ENCODE measurements at regions not wholly inside any gene's neighbourhood (a gene's known extent, or its start where the extent isn't known, plus 50 kb on each side); places are given as distances from the start of the nearest gene placed in this dataset.

DNA sequence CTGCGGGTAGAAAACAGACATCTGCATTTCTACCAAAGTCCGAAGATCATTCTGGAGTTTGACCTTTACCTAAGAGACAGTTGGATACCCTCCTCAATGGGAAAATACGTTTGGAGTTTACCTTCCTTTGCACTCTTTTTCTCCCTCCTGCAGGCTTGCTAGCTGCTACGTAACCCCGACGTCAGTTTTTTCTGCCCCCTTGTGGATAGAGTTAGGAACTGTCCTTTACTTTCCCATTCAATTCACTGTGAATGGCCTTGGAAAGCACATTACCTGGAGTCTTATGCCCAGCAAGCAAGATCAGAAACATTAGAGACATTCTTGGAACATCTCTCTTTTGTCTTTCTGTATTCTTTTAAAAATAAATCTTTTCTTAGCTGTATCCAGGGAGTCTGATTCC lies 250.7 kb downstream of the NAP1L3 start:
- no peaks in the 10 kb centered on the region for H3K9me3 ChIP-seq (ENCODE audit: insufficient read depth, low read depth, low read length)
- no peaks in the 10 kb centered on the region for H3K36me3 Mint-ChIP-seq (ENCODE audit: low read depth, unreplicated experiment)
- no peak overlapping the region for H3K27ac ChIP-seq (ENCODE audit: low read depth, low read length)
- H3K27ac Mint-ChIP-seq (ENCODE audit: unreplicated experiment), result no peak overlapping the region
- no peaks in the 10 kb centered on the region for H3K9me3 Mint-ChIP-seq (ENCODE audit: unreplicated experiment)
- H3K4me3 ChIP-seq (ENCODE audit: insufficient read depth, low read depth, low read length), result no peak overlapping the region
- no peak for TF ChIP-seq EZH2 (IDR thresholded peaks at IDR 0.05; ENCODE audit: insufficient read depth, low read length)
- TF ChIP-seq, protein P1, sequence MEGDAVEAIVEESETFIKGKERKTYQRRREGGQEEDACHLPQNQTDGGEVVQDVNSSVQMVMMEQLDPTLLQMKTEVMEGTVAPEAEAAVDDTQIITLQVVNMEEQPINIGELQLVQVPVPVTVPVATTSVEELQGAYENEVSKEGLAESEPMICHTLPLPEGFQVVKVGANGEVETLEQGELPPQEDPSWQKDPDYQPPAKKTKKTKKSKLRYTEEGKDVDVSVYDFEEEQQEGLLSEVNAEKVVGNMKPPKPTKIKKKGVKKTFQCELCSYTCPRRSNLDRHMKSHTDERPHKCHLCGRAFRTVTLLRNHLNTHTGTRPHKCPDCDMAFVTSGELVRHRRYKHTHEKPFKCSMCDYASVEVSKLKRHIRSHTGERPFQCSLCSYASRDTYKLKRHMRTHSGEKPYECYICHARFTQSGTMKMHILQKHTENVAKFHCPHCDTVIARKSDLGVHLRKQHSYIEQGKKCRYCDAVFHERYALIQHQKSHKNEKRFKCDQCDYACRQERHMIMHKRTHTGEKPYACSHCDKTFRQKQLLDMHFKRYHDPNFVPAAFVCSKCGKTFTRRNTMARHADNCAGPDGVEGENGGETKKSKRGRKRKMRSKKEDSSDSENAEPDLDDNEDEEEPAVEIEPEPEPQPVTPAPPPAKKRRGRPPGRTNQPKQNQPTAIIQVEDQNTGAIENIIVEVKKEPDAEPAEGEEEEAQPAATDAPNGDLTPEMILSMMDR (IDR thresholded peaks at IDR 0.05; ENCODE audit: insufficient read depth, low read depth, low read length), result peak; percentile 15
- H3K79me2 ChIP-seq (ENCODE audit: insufficient read depth, low read length), result no peaks in the 10 kb centered on the region
- no peaks in the 10 kb centered on the region for H3K36me3 ChIP-seq (ENCODE audit: insufficient read depth, low read length)
- no peaks in the 10 kb centered on the region for H4K20me1 ChIP-seq (ENCODE audit: insufficient read depth, low read length)
- no peaks in the 10 kb centered on the region for H3K27me3 Mint-ChIP-seq (ENCODE audit: low read depth, unreplicated experiment)
- no peaks in the 10 kb centered on the region for H3K4me1 ChIP-seq (ENCODE audit: insufficient read depth, low read length)
- no peak for DNase-seq (ENCODE audit: low read depth)
- H2AFZ ChIP-seq (ENCODE audit: low read depth, low read length), result no peak overlapping the region
- H3K27me3 ChIP-seq (ENCODE audit: insufficient read depth, low read length), result no peaks in the 10 kb centered on the region
- peak; percentile 13 for FAIRE-seq
- no peak overlapping the region for H3K4me2 ChIP-seq (ENCODE audit: low read length)
- H3K4me1 Mint-ChIP-seq (ENCODE audit: low read depth, unreplicated experiment), result peaks cover 6% of the 10 kb centered on the region
- H3K9ac ChIP-seq (ENCODE audit: low read length), result no peak overlapping the region
- no peak overlapping the region for H3K4me3 Mint-ChIP-seq (ENCODE audit: unreplicated experiment)

DNA sequence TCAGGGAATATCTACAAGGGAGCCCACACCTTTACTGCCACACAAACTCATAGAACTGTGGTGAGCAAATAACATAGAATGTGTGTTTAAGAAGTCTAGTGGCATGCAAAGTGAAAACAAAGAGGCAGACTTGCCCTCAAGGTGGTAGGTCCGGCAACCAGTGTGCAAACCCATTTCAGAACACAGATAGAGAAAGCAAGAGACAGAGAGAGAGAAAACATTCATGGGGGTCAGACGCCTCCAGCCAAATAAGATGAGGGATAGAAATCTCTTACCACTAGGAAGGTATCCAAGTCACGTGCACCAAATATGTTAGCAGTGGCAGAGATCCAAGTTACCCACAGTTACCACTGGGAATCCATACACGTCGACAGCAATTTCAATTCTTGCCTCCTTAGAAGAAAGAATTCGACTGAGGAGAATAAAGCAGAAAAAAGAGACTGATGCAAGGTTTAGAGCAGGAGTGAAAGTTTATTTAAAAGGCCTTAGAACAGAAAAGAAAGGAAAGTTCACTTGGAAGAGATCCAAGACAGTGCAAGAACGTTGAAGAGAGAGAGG lies 252.8 kb downstream of the NAP1L3 start:
- no peaks in the 10 kb centered on the region for H3K36me3 Mint-ChIP-seq (ENCODE audit: low read depth, unreplicated experiment)
- H3K27ac ChIP-seq (ENCODE audit: low read depth, low read length), result no peak overlapping the region
- no peak overlapping the region for H3K4me3 Mint-ChIP-seq (ENCODE audit: unreplicated experiment)
- H3K4me3 ChIP-seq (ENCODE audit: insufficient read depth, low read depth, low read length), result no peak overlapping the region
- no peak overlapping the region for H2AFZ ChIP-seq (ENCODE audit: low read depth, low read length)
- DNase-seq (ENCODE audit: low read depth) (no peak), FAIRE-seq (no peak)
- H3K4me1 Mint-ChIP-seq (ENCODE audit: low read depth, unreplicated experiment), result peaks cover 6% of the 10 kb centered on the region
- no peaks in the 10 kb centered on the region for H3K27me3 ChIP-seq (ENCODE audit: insufficient read depth, low read length)
- no peak overlapping the region for H3K4me2 ChIP-seq (ENCODE audit: low read length)
- H3K9me3 ChIP-seq (ENCODE audit: insufficient read depth, low read depth, low read length), result no peaks in the 10 kb centered on the region
- no peaks in the 10 kb centered on the region for H4K20me1 ChIP-seq (ENCODE audit: insufficient read depth, low read length)
- no peaks in the 10 kb centered on the region for H3K79me2 ChIP-seq (ENCODE audit: insufficient read depth, low read length)
- no peaks in the 10 kb centered on the region for H3K27me3 Mint-ChIP-seq (ENCODE audit: low read depth, unreplicated experiment)
- TF ChIP-seq EZH2 (IDR thresholded peaks at IDR 0.05; ENCODE audit: insufficient read depth, low read length), result no peak
- TF ChIP-seq, protein P1 (IDR thresholded peaks at IDR 0.05; ENCODE audit: insufficient read depth, low read depth, low read length), result no peak
- no peaks in the 10 kb centered on the region for H3K9me3 Mint-ChIP-seq (ENCODE audit: unreplicated experiment)
- H3K36me3 ChIP-seq (ENCODE audit: insufficient read depth, low read length), result no peaks in the 10 kb centered on the region
- no peak overlapping the region for H3K27ac Mint-ChIP-seq (ENCODE audit: unreplicated experiment)
- no peaks in the 10 kb centered on the region for H3K4me1 ChIP-seq (ENCODE audit: insufficient read depth, low read length)
- no peak overlapping the region for H3K9ac ChIP-seq (ENCODE audit: low read length)

DNA sequence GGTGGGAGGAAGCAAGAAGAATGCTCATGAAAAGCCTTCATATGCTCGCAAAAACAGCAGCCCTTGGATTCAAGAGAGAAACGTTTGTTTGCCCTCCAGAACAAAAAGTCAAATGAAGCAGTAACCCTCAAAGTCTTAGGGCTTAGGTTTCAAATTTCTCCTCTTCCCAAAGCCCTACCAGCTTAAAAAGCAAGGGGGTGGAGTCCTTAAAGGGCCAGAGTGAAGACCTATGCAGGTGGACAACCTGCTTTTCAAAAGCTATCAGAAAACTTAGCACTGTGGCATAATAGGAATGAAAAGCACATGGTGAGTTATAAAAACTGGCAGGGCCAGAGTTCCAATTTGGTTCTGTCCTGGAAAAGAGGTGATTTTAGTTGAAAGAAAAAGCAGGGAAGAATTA lies 253.3 kb downstream of the NAP1L3 start:
- no peaks in the 10 kb centered on the region for H3K9me3 ChIP-seq (ENCODE audit: insufficient read depth, low read depth, low read length)
- no peaks in the 10 kb centered on the region for H3K4me1 ChIP-seq (ENCODE audit: insufficient read depth, low read length)
- no peaks in the 10 kb centered on the region for H4K20me1 ChIP-seq (ENCODE audit: insufficient read depth, low read length)
- H3K4me2 ChIP-seq (ENCODE audit: low read length), result no peak overlapping the region
- no peaks in the 10 kb centered on the region for H3K36me3 Mint-ChIP-seq (ENCODE audit: low read depth, unreplicated experiment)
- no peak overlapping the region for H3K27ac ChIP-seq (ENCODE audit: low read depth, low read length)
- TF ChIP-seq EZH2 (IDR thresholded peaks at IDR 0.05; ENCODE audit: insufficient read depth, low read length), result no peak
- TF ChIP-seq, protein P1 (IDR thresholded peaks at IDR 0.05; ENCODE audit: insufficient read depth, low read depth, low read length), result no peak
- no peak overlapping the region for H3K27ac Mint-ChIP-seq (ENCODE audit: unreplicated experiment)
- no peaks in the 10 kb centered on the region for H3K79me2 ChIP-seq (ENCODE audit: insufficient read depth, low read length)
- H3K4me3 ChIP-seq (ENCODE audit: insufficient read depth, low read depth, low read length), result no peak overlapping the region
- no peaks in the 10 kb centered on the region for H3K36me3 ChIP-seq (ENCODE audit: insufficient read depth, low read length)
- no peaks in the 10 kb centered on the region for H3K27me3 Mint-ChIP-seq (ENCODE audit: low read depth, unreplicated experiment)
- FAIRE-seq (peak; percentile 78), DNase-seq (ENCODE audit: low read depth) (no peak)
- H3K9me3 Mint-ChIP-seq (ENCODE audit: unreplicated experiment), result no peaks in the 10 kb centered on the region
- no peak overlapping the region for H2AFZ ChIP-seq (ENCODE audit: low read depth, low read length)
- peaks cover 6% of the 10 kb centered on the region for H3K4me1 Mint-ChIP-seq (ENCODE audit: low read depth, unreplicated experiment)
- no peaks in the 10 kb centered on the region for H3K27me3 ChIP-seq (ENCODE audit: insufficient read depth, low read length)
- no peak overlapping the region for H3K9ac ChIP-seq (ENCODE audit: low read length)
- H3K4me3 Mint-ChIP-seq (ENCODE audit: unreplicated experiment), result no peak overlapping the region

All from astrocyte (in vitro differentiated cells and primary cell).